HG02981 (cell line): ENCODE measurements at regions not wholly inside any gene's neighbourhood (a gene's known extent, or its start where the extent isn't known, plus 50 kb on each side); places are given as distances from the start of the nearest gene placed in this dataset.

ENCODE experiments used
- ATAC-seq: cut with Tn5 transposase; IDR thresholded peaks from one replicate; pipeline ENCODE4 v1.9.1; 2021; ENCODE audit warnings: mild to moderate bottlenecking, moderate library complexity; ENCODE audit not compliant: unreplicated experiment

DNA sequence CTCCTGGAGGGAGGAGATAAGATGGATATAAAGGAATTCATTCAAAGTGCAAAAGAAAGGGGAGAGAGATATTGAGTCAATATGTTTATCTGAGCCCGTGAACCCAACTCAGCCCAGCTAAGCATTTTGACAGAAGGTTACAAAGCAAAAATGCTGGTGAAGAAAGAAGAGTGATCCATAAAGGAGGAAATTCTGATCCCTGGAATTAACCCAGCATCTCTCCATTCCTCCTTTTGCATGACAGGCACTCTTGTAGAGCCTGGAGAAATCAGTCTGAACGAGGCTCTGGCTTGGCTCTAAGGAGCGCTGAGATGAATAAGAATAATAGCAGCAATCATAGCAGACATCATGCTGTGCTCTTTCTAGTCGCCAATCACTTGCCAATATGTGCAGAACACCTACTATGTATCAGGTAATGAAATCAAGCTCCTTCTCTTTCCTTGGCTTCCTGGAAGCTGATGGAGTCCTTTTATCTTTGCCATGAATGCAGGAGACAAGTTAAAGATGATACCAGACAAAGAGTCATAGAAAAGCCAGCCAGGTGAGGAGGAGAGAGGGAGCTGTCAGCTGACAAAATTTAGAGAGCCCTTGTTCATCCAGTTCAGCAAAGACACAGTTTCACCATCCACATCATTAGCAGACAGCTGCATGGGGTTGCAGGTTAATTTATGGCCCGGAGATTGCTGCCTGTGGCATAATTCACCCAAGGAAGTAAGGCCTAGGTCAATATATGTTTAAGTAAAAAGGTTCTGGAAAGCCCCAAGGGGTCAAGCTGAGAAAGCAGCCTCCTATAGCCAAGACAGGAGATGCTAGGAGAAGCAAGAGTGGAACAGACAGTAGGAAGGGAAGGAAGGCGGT, 476.5 kb upstream of the TBX3 start:
- ATAC-seq: no peak

DNA sequence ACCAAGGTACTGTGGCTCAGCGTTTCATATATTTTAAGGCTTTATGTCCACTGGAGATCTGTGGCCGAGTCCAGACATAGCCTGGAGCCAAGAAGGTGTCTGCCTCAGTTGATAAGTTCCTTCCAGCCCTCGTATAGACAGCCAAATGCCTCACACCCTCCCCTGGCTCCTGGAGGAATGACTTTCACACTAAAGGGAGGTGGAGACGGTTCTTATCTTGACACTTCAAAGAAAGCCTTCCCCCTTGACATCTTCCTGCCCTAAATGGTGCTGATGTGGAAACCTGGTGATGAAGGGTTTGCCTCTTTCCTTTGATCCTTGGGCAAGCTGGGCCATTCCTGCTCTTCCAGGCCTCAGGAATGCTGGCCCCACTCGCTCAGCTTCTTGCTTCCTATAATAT, 474.8 kb upstream of the TBX3 start:
- no peak for ATAC-seq

GRCh38 chr12:115155665-115156645, 472.0 kb upstream of the TBX3 start:
- ATAC-seq: no peak

GRCh38 chr12:115149685-115150378, 465.9 kb upstream of the TBX3 start:
- ATAC-seq: no peak

- ATAC-seq: no peak
These were observed 465.3 kb upstream of the TBX3 start for GRCh38 chr12:115149279-115149678.

GRCh38 chr12:115147916-115148315, 463.9 kb upstream of the TBX3 start:
- ATAC-seq: no peak

- ATAC-seq: no peak
These were observed 462.5 kb upstream of the TBX3 start for GRCh38 chr12:115146453-115146852.

- ATAC-seq: no peak
These were observed 460.4 kb upstream of the TBX3 start for GRCh38 chr12:115144425-115144824.

GRCh38 chr12:115140981-115141655, 457.1 kb upstream of the TBX3 start:
- ATAC-seq: no peak

DNA sequence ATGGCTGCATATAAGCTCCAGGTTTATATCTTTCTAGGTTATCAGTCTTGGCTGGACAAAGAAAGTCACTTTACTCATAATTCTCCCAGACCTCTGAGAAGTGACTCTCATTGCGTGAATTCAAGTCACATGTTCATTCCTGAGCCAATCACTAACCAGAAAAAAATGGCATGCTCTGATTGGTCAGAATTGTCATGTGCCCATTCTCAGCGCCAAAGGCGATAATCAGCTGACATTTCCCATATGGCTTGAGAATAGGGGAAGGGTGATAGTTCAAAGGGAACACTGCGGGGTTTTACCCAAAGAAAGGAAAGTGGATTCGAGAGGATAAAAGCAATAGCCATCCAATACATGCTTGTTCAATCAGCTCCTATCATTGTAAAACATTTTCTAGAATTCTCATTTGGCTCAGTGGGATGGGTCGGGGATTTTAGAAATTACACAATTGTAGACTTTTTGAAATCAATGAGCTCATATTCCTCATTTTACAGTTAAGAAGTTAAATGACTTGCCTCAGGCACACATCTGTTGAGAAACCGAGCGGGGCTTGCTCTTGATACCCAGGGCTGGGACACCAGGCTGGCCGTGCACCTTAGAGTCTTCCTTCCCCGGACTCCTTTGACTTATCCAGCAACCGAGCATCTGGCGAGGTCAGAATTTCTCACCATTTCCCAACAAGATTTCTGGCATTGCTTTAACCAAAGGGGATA, 454.0 kb upstream of the TBX3 start:
- no peak for ATAC-seq

- no peak for ATAC-seq
These were observed 451.8 kb upstream of the TBX3 start for GRCh38 chr12:115135800-115136211.

DNA sequence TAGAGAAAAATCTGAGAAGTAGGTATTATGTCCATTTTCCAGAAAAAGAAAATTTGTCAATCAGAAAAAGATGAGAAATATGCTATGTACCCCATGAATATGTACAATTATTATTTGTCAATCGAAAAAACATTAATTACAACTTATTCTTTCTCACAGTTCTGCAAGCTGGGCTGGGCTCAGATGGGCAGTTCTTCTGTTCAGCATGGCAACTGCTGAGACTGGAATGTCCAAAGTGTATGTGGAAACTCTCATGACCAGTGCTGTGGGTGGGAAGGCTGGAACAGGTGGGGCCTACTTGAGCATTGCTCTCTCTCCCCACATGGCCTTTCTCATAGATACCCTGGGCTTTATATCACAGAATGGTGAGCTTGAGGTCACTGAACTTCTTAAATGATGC, 450.3 kb upstream of the TBX3 start:
- no peak for ATAC-seq

GRCh38 chr12:115132905-115133304, 448.9 kb upstream of the TBX3 start:
- ATAC-seq: no peak

GRCh38 chr12:115132145-115132544, 448.2 kb upstream of the TBX3 start:
- ATAC-seq: no peak

GRCh38 chr12:115129727-115130126, 445.8 kb upstream of the TBX3 start:
- ATAC-seq: no peak

DNA sequence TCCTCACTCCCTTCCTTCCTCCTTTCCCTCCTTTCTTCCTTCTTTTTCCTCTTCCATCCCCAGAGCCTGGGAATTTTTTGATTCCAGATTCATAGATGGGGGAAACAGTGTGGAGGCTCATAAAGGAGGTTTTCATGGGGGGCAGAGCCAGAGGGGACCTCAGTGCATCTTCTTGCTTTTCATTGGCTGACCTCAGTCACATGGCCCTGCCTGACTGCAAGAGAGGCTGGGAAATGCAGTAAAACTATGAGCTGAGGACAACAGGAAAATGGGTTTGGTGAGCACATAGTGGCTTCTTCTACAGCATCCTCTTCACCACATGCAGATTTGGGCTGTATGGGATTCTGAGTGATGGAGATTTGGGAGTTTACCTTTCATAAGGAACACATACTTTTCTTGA, 437.1 kb upstream of the TBX3 start:
- ATAC-seq: no peak

- no peak for ATAC-seq
These were observed 434.3 kb upstream of the TBX3 start for GRCh38 chr12:115118177-115118724.

DNA sequence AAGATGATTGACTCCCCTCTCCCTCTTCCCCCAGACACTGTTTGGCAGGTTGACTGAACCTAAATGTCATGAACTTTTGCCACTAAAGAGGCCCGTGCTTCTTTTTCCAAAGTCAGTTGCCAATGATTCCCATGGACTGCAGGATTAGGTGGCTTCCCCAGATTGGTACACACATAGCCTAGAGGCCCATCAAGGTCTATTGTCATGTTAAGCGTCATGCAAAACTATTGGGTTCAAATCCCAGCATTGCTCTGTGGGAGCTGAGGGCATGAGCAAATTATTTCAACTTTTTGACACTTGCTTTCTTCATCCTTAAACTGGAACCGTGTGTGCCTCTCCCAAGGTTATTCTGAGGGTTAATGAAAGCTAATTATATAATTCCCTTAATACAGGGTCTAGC, 430.2 kb upstream of the TBX3 start:
- ATAC-seq: no peak

DNA sequence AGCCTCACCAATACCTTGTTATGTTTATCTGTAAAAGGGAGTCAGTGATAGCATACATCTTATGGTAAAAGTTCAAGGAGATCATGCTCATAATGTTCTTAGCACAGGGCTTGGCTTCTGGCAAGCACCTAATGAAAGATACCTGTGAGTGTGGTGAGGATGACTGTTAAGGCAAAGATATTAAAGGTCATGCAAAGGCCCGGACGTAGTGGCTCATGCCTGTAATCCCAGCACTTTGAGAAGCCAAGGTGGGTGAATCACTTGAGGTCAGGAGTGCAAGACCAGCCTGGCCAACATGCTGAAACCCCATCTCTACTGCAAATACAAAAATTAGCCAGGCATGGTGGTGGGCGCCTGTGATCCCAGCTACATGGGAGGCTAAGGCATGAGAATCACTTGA, 425.9 kb upstream of the TBX3 start:
- no peak for ATAC-seq
